ENCODE measurements at regions not wholly inside any gene's neighbourhood (a gene's known extent, or its start where the extent isn't known, plus 50 kb on each side); places are given as distances from the start of the nearest gene placed in this dataset.

- no peak for DNase-seq (ENCODE audit: low read depth in 1 of 2, low spot score in 2 of 2)
These were observed 220.7 kb upstream of the SEMA6D start for GRCh38 chr15:47496343-47497185.

More at GRCh38 chr15:47496343-47497185, 220.7 kb upstream of the SEMA6D start:
- H3K4me2 ChIP-seq (ENCODE audit: insufficient read depth in 1 of 2, low read depth in 2 of 2, low read length in 2 of 2): no peak overlapping the region
- no peaks in the 10 kb centered on the region for H3K79me2 ChIP-seq (ENCODE audit: control insufficient read depth in 1 of 2, insufficient read depth in 2 of 2, low read length in 2 of 2)
- H3K4ac ChIP-seq (replicated peaks; ENCODE audit: insufficient read length, low read depth, low read length): no peak overlapping the region
- no peaks in the 10 kb centered on the region for H3K4me1 ChIP-seq (replicated peaks in 1 of 4; ENCODE audit: control insufficient read depth in 3 of 4, insufficient read depth in 4 of 4, low read length in 3 of 4)
- 97% methylated on average over 5 of the region's 5 CpGs; no CpG with 5 or more reads in 1 of the 2 experiments for WGBS, 2 experiments (ENCODE audit: extremely low coverage in 1 of 2, insufficient coverage in 1 of 2, insufficient read length in 1 of 2, insufficient replicate concordance in 2 of 2, low coverage in 1 of 2, low lambda C conversion rate in 2 of 2, missing lambda C conversion rate in 1 of 2)
- no peak overlapping the region for H2BK15ac ChIP-seq (ENCODE audit: low read length)
- no peak overlapping the region for H4K8ac ChIP-seq (ENCODE audit: extremely low read depth, insufficient read depth, low read length)
- no peak overlapping the region for H3K27ac ChIP-seq (ENCODE audit: low read depth, low read length)
- H3K23me2 ChIP-seq (ENCODE audit: low read depth, low read length): no peaks in the 10 kb centered on the region
- no peaks in the 10 kb centered on the region for H3K79me1 ChIP-seq (ENCODE audit: low read depth, low read length)
- H3K9ac ChIP-seq (replicated peaks in 1 of 4; ENCODE audit: extremely low read depth in 1 of 4, low read depth in 3 of 4, low read length in 3 of 4): no peak overlapping the region
- no peak overlapping the region for H3K14ac ChIP-seq (ENCODE audit: insufficient read length)
- H2BK20ac ChIP-seq (ENCODE audit: low read length): no peak overlapping the region
- ChIA-PET CTCF (ENCODE audit: partially characterized antibody) (interaction anchor here (1.3 to 2.0 kb wide), 2 partner anchors 15 to 492 kb away, joined by 3 to 6 read pairs; no protein-coding TSS in a partner anchor), POLR2A (ENCODE audit: partially characterized antibody) (no interaction called here)
- H4K20me1 ChIP-seq (replicated peaks in 1 of 2; ENCODE audit: control insufficient read depth in 1 of 2, insufficient read depth in 2 of 2, low read length in 2 of 2): no peaks in the 10 kb centered on the region
- no peak overlapping the region for H3K18ac ChIP-seq (ENCODE audit: extremely low read depth, low read length)
- no peak overlapping the region for H3K4me3 ChIP-seq (ENCODE audit: extremely low read depth in 1 of 4, insufficient read depth in 2 of 4, low read depth in 3 of 4, low read length in 4 of 4)
- no peak overlapping the region for H2AFZ ChIP-seq (ENCODE audit: low read length)
- H2BK120ac ChIP-seq (replicated peaks; ENCODE audit: low read depth, low read length): no peak overlapping the region
- H2BK5ac ChIP-seq (ENCODE audit: low read depth, low read length): no peak overlapping the region
- H3K36me3 ChIP-seq (ENCODE audit: control insufficient read depth in 2 of 4, insufficient read depth in 4 of 4, low read length in 3 of 4): no peaks in the 10 kb centered on the region
- FAIRE-seq: no peak
- H2AK5ac ChIP-seq (ENCODE audit: low read depth, low read length): no peak overlapping the region
- no peak overlapping the region for H3K23ac ChIP-seq (ENCODE audit: insufficient read length)
- no peak overlapping the region for H4K91ac ChIP-seq (replicated peaks; ENCODE audit: insufficient read length, low read length)
- TF ChIP-seq CTCF (IDR thresholded peaks at IDR 0.05; ENCODE audit: control extremely low read depth in 1 of 3, insufficient read depth in 1 of 3, low read depth in 1 of 3, low read length in 3 of 3): peak in 1 of 3 experiments; percentile 18; a peak in 1 of 4 replicates
- TF ChIP-seq GTF2F1 (IDR thresholded peaks at IDR 0.05; ENCODE audit: borderline replicate concordance, low read depth, low read length): no peak
- no peak overlapping the region for H3K56ac ChIP-seq (replicated peaks; ENCODE audit: insufficient read length, low read depth, low read length)
- H3K9me3 ChIP-seq (ENCODE audit: insufficient read depth in 2 of 2, low read depth in 1 of 2, low read length in 1 of 2): no peaks in the 10 kb centered on the region
- H4K5ac ChIP-seq (ENCODE audit: insufficient read length, low read depth, low read length): no peak overlapping the region
- no peak overlapping the region for H2BK12ac ChIP-seq (ENCODE audit: low read depth, low read length)
- no peaks in the 10 kb centered on the region for H3K27me3 ChIP-seq (replicated peaks in 1 of 4; ENCODE audit: control insufficient read depth in 3 of 4, extremely low read depth in 1 of 4, insufficient read depth in 3 of 4, low read length in 3 of 4)

Measured in H1 (cell line).